ENCODE measurements at regions not wholly inside any gene's neighbourhood (a gene's known extent, or its start where the extent isn't known, plus 50 kb on each side); places are given as distances from the start of the nearest gene placed in this dataset.

DNA sequence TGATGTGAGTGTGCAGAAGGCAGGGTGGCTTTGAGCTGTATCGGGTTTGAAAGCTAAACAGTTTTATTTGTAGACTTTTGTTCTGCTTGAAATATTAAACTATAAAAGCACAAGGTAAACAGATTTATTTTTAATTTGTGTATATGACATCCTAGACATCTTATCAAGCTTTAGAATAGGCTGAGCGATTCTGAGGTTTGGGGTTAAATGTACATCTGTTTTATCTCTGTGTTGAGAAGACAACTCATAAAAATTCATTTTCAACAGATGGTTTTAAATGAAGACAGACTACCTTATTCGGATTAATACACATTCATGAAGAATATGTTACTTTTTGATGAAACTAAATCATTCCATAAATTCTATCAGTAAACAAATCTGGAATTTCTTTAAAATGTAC is 368.8 kb downstream of the RPRM start:
- Mint-ChIP-seq H3K27me3 (ENCODE audit: low read depth) (no peaks in the 10 kb centered on the region), H3K27ac (ENCODE audit: unreplicated experiment) (no peak overlapping the region), H3K4me1 (no peaks in the 10 kb centered on the region), H3K4me3 (no peak overlapping the region), H3K9me3 (no peaks in the 10 kb centered on the region), H3K36me3 (ENCODE audit: low read depth) (no peaks in the 10 kb centered on the region)
- TF ChIP-seq, protein P1, sequence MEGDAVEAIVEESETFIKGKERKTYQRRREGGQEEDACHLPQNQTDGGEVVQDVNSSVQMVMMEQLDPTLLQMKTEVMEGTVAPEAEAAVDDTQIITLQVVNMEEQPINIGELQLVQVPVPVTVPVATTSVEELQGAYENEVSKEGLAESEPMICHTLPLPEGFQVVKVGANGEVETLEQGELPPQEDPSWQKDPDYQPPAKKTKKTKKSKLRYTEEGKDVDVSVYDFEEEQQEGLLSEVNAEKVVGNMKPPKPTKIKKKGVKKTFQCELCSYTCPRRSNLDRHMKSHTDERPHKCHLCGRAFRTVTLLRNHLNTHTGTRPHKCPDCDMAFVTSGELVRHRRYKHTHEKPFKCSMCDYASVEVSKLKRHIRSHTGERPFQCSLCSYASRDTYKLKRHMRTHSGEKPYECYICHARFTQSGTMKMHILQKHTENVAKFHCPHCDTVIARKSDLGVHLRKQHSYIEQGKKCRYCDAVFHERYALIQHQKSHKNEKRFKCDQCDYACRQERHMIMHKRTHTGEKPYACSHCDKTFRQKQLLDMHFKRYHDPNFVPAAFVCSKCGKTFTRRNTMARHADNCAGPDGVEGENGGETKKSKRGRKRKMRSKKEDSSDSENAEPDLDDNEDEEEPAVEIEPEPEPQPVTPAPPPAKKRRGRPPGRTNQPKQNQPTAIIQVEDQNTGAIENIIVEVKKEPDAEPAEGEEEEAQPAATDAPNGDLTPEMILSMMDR (conservative IDR thresholded peaks at IDR 0.05) = no peak
- no peak for DNase-seq (ENCODE audit: low read depth, low spot score)

DNA sequence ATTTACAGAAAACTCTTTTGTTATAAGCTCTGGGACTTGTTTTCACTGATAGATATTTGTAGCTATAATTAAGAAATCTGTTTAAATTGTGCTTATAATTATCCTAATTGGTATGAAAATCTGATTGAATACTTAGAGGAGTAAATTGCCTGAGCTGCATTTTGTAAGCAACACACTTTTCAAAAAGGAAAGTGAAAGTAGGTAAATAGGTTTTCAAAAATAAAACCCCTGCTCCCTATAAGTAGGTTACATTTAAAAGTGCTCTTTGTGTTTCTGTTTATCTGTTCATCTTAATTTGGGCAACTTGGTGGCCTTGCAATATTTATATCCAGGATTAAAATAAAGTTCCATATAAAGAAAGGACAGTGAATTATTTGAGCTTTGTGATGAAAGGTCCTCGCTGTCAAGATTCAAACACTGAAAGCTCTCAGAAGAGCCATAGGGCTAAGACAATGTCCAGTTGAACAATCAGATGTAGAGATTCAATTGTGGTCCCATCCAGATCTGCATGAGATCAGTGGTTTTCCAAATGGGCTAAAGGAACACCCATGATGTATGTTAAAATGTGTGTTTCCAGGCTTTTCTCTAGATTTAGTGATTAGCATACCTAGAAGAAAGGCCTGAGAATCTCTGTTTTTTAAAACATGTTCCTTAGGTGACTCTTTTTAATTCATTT is 371.6 kb downstream of the RPRM start:
- no peaks in the 10 kb centered on the region for H3K36me3 Mint-ChIP-seq (ENCODE audit: low read depth)

DNA sequence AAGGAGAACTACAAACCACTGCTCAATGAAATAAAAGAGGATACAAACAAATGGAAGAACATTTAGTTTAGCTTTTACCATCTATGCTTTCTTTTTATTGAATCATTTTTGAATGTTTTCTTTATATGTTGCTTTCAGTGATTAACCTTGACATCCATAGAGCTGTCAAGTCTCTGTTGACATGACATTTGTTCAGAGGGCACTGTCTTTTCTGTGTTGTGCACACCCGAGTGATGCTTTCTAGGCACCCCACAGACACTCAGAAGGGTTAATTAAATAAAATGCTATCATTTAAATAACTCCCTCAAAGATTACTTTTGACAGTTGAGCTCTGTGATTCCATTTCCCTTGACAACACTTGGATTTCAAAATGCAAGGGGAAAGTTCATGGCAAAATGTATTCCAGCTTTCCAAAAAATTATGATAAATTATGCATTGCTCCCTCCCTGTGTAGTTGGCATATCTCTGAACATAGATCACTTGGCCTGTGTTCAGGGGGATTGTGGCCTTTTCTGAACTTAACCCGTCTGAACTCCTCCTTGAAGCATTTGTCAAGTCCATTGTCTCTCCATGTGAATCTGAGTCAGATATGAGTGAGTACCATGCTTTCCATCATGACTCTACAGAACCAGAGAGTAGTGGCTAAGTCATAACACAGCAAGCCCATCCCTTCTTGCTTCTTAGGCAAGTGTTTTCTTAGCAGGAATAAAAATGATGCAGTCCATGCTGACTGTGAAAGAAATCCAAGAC is 372.6 kb downstream of the RPRM start:
- TF ChIP-seq, protein P1 (conservative IDR thresholded peaks at IDR 0.05) = no peak
- H3K9me3 Mint-ChIP-seq = no peaks in the 10 kb centered on the region
- no peak overlapping the region for H3K4me3 Mint-ChIP-seq
- H3K4me1 Mint-ChIP-seq = no peaks in the 10 kb centered on the region
- DNase-seq (ENCODE audit: low read depth, low spot score) = no peak
- no peak overlapping the region for H3K27ac Mint-ChIP-seq (ENCODE audit: unreplicated experiment)
- H3K27me3 Mint-ChIP-seq (ENCODE audit: low read depth) = no peaks in the 10 kb centered on the region
- H3K36me3 Mint-ChIP-seq (ENCODE audit: low read depth) = no peaks in the 10 kb centered on the region

More for the DNA sequence above, 371.6 kb downstream of the RPRM start:
- no peak overlapping the region for H3K27ac Mint-ChIP-seq (ENCODE audit: unreplicated experiment)
- no peaks in the 10 kb centered on the region for H3K4me1 Mint-ChIP-seq
- no peak overlapping the region for H3K4me3 Mint-ChIP-seq
- TF ChIP-seq, protein P1 (conservative IDR thresholded peaks at IDR 0.05) = no peak
- no peak for DNase-seq (ENCODE audit: low read depth, low spot score)
- H3K27me3 Mint-ChIP-seq (ENCODE audit: low read depth) = no peaks in the 10 kb centered on the region
- no peaks in the 10 kb centered on the region for H3K9me3 Mint-ChIP-seq

DNA sequence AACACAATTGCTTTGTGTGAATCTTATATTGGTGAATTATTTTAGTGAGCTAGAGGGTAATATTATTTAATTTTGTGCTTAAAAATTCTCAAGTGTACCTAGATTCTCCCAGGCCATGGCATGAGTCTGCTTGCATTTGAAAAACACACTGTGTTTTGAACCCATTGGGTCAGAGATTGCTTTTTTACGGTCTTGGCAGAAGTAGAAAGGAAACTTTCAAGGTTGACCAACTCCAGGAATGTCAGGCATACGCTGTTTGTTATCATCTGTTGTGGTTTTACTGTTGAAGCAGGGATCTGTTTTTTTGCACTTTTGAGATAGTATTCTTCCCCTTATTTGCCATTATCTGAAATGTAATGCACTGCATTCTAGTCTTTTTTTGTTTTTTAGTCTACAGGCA is 377.4 kb downstream of the RPRM start:
- no peak for DNase-seq (ENCODE audit: low read depth, low spot score)
- Mint-ChIP-seq H3K27me3 (ENCODE audit: low read depth) (no peaks in the 10 kb centered on the region), H3K36me3 (ENCODE audit: low read depth) (no peaks in the 10 kb centered on the region), H3K4me3 (no peak overlapping the region), H3K9me3 (no peaks in the 10 kb centered on the region), H3K27ac (ENCODE audit: unreplicated experiment) (no peak overlapping the region), H3K4me1 (no peaks in the 10 kb centered on the region)
- TF ChIP-seq, protein P1 (conservative IDR thresholded peaks at IDR 0.05) = no peak

DNA sequence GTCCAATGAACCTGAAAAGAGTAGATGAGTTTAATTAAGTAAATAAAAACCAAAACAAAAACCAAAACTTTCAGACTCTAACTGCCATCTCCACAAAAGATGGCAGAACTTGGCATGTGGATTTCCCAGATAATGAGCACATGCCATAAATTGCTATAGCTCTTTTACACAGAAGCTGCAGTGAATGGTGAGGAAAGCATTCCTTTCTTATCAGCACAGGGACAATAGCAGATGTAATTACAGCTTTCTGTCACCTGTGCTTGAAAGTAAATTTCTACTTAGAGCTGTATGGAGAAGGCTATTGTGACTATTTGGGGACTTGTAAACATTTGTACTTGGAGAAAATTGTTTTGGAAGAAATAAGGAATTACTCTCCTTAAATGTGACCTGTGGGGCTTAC is 378.4 kb downstream of the RPRM start:
- TF ChIP-seq, protein P1 (conservative IDR thresholded peaks at IDR 0.05) = no peak
- no peak overlapping the region for H3K4me3 Mint-ChIP-seq
- H3K9me3 Mint-ChIP-seq = no peaks in the 10 kb centered on the region
- no peaks in the 10 kb centered on the region for H3K36me3 Mint-ChIP-seq (ENCODE audit: low read depth)
- no peaks in the 10 kb centered on the region for H3K4me1 Mint-ChIP-seq
- no peaks in the 10 kb centered on the region for H3K27me3 Mint-ChIP-seq (ENCODE audit: low read depth)
- H3K27ac Mint-ChIP-seq (ENCODE audit: unreplicated experiment) = no peak overlapping the region
- no peak for DNase-seq (ENCODE audit: low read depth, low spot score)

Measured in neural crest cell (in vitro differentiated cells).